Lower lobe of right lung (tissue), 2 donors: ENCODE measurements at regions not wholly inside any gene's neighbourhood (a gene's known extent, or its start where the extent isn't known, plus 50 kb on each side); places are given as distances from the start of the nearest gene placed in this dataset.

Experiments
- ATAC-seq, 2 donors: fragments of 200-7000 bp; cut with Tn5 transposase; one replicate each; pipeline ENCODE4 v1.9.1; 2020 to 2022; ENCODE audit warnings: mild to moderate bottlenecking in 2 of 2, moderate library complexity in 2 of 2
- DNase-seq: peaks from one replicate; pipeline ENCODE4 v3.0.0-alpha.2; 2020
- H3K27ac ChIP-seq: fragments of 200-600 bp; one replicate; pipeline ENCODE4 v1.8.0; 2022
- H3K27me3 ChIP-seq: fragments of 200-600 bp; one replicate; pipeline ENCODE4 v1.8.0; 2022; ENCODE audit warnings: low read depth
- H3K36me3 ChIP-seq: fragments of 200-600 bp; one replicate; pipeline ENCODE4 v1.8.0; 2022; ENCODE audit warnings: mild to moderate bottlenecking
- H3K4me1 ChIP-seq: fragments of 200-600 bp; one replicate; pipeline ENCODE4 v1.8.0; 2022
- H3K4me3 ChIP-seq: fragments of 200-600 bp; one replicate; pipeline ENCODE4 v1.8.0; 2022; ENCODE audit warnings: mild to moderate bottlenecking
- H3K9me3 ChIP-seq: fragments of 200-600 bp; one replicate; pipeline ENCODE4 v1.8.0; 2022
- intact Hi-C: fragments of 100-400 bp; cut with DNase I; formaldehyde crosslinking; loops from one replicate; pipeline ENCODE4 v1.11.0; 2022
- TF ChIP-seq, protein P1 (sequence below): fragments of 200-600 bp; IDR thresholded peaks from one replicate; pipeline ENCODE4 v1.8.0; 2022; ENCODE audit warnings: antibody characterized with exemption, mild to moderate bottlenecking
- donor health status: DM: no; HTN: yes; CAD: no; lungs with severe emphysema.

DNA sequence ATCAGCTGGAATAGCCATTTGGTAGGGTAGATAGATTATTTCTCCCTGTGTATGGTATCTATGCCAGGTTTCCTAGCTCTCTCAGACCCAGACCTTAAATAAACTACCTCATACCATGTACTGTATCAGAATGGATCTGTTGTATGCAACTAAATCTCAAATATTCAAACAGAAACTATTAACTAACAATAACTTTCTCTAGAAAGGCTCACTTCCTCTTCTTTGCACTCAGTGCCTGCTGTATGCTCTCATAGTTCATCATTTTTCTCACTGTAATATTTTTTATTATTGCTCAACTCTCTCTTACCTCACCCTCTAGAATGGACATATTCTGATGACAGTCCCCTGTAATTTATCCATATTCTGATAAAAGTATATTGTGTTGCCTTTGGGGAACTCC lies 182.4 kb downstream of the TOX3 start:
- H3K27me3 ChIP-seq: no peaks in the 10 kb centered on the region
- H3K4me3 ChIP-seq: no peak overlapping the region
- no peaks in the 10 kb centered on the region for H3K9me3 ChIP-seq
- H3K36me3 ChIP-seq: no peaks in the 10 kb centered on the region
- intact Hi-C loops: no loop called here
- ATAC-seq (no peak), DNase-seq (no peak)
- H3K4me1 ChIP-seq: no peaks in the 10 kb centered on the region
- TF ChIP-seq, protein P1, sequence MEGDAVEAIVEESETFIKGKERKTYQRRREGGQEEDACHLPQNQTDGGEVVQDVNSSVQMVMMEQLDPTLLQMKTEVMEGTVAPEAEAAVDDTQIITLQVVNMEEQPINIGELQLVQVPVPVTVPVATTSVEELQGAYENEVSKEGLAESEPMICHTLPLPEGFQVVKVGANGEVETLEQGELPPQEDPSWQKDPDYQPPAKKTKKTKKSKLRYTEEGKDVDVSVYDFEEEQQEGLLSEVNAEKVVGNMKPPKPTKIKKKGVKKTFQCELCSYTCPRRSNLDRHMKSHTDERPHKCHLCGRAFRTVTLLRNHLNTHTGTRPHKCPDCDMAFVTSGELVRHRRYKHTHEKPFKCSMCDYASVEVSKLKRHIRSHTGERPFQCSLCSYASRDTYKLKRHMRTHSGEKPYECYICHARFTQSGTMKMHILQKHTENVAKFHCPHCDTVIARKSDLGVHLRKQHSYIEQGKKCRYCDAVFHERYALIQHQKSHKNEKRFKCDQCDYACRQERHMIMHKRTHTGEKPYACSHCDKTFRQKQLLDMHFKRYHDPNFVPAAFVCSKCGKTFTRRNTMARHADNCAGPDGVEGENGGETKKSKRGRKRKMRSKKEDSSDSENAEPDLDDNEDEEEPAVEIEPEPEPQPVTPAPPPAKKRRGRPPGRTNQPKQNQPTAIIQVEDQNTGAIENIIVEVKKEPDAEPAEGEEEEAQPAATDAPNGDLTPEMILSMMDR: no peak
- no peak overlapping the region for H3K27ac ChIP-seq

DNA sequence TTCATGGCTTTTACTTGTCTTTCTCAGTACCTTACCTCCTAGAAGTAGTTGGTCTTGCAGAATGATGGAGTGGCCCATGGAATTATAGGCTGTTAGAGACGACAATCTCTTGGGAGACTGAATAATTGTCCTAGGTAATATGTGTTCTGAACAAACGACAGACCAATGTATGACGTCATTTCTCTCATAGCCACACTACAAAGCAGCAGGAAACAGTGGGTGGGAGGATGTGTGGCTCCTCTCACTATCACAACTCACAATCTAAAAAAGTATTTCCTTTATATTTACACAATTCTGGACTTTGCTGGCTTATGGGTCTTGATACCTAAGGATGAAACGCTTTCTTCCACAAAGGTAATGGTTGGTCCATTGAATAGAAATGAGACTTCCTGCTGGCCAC lies 183.9 kb downstream of the TOX3 start:
- H3K27ac ChIP-seq: no peak overlapping the region
- H3K9me3 ChIP-seq: no peaks in the 10 kb centered on the region
- no peaks in the 10 kb centered on the region for H3K36me3 ChIP-seq
- TF ChIP-seq, protein P1: no peak
- H3K4me3 ChIP-seq: no peak overlapping the region
- no peaks in the 10 kb centered on the region for H3K4me1 ChIP-seq
- intact Hi-C loops: no loop called here
- DNase-seq (no peak), ATAC-seq (no peak)
- no peaks in the 10 kb centered on the region for H3K27me3 ChIP-seq

DNA sequence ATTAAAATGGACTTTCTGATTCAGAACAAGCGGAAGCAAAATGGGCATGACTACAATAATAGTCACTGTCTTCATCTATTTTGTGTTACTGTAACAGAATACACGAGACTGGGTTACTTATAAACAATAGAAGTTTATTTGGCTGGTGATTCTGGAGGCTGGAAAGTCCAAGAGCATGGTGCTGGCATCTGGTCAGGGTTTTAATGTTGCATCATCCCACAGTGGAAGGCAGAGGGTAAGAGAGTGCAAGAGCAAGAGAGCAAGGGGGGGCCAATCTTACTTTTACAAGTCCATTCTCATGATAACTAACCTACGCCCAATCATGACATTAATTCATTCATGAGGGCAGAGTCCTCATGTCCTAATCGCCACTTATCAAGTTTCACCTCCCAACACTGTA lies 189.2 kb downstream of the TOX3 start:
- TF ChIP-seq, protein P1: no peak
- intact Hi-C loops: no loop called here
- no peak overlapping the region for H3K4me3 ChIP-seq

DNA sequence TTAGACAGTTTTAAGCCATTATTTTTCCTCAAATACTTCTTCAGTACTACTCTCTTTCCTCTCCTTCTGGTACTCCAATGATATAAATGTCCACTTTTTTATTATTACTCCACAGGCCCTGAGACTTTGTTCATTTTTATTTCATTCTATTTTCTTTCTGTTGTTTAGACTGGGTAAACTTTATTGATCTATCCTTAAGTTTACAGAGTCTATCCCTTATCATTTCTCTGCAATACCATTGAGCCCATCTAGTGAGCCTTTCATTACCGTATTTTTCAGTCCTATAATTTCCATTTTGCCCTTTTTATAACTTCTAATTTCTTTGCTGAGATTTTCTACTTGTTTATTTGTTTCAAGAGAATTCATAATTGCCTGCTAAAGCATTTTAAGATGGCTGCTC lies 193.7 kb downstream of the TOX3 start:
- ATAC-seq: no peak
- Histone ChIP-seq H3K27me3 (no peaks in the 10 kb centered on the region), H3K4me3 (no peak overlapping the region), H3K27ac (no peak overlapping the region), H3K9me3 (no peaks in the 10 kb centered on the region), H3K4me1 (no peaks in the 10 kb centered on the region), H3K36me3 (no peaks in the 10 kb centered on the region)
- intact Hi-C loops: no loop called here
- TF ChIP-seq, protein P1: no peak
- DNase-seq: no peak

More for the DNA sequence above, 189.2 kb downstream of the TOX3 start:
- Histone ChIP-seq H3K36me3 (no peaks in the 10 kb centered on the region), H3K27me3 (no peaks in the 10 kb centered on the region), H3K4me1 (no peaks in the 10 kb centered on the region), H3K9me3 (no peaks in the 10 kb centered on the region), H3K27ac (no peak overlapping the region)
- no peak for ATAC-seq
- no peak for DNase-seq

DNA sequence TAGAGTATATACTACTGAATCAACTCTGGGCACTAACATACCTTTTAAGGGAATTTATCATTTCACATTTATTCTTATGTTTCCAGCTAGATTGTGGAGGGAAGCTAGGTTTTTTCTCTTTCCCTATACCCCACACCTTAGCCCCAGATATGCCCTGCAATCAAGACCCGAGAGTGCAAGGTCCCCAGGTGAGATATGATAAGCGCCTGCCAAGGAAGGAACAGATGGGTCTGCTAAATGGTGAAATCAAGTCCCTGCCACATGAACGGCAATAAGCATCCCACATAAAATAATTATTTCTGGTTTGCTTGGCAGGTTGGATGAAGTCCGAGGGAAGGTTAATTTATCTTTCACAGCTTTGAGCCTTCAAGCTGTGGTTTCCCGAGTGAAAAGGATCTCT lies 195.5 kb downstream of the TOX3 start:
- no peaks in the 10 kb centered on the region for H3K9me3 ChIP-seq
- no peak overlapping the region for H3K27ac ChIP-seq
- H3K4me1 ChIP-seq: no peaks in the 10 kb centered on the region
- no peaks in the 10 kb centered on the region for H3K27me3 ChIP-seq
- H3K4me3 ChIP-seq: no peak overlapping the region
- ATAC-seq: no peak
- TF ChIP-seq, protein P1: no peak
- intact Hi-C loops: no loop called here
- no peak for DNase-seq
- no peaks in the 10 kb centered on the region for H3K36me3 ChIP-seq
